Astrocyte of the cerebellum (primary cell): ENCODE measurements at regions not wholly inside any gene's neighbourhood (a gene's known extent, or its start where the extent isn't known, plus 50 kb on each side); places are given as distances from the start of the nearest gene placed in this dataset.

Experiments
- DNase-seq: peaks from one replicate; pipeline ENCODE4 v3.0.0-alpha.2; 2011; ENCODE audit warnings: low read depth
- H3K4me3 ChIP-seq: 2 replicates; pipeline ENCODE4 v1.5.1; 2011; ENCODE audit warnings: mild to moderate bottlenecking, low read depth, low read length, moderate library complexity
- CTCF ChIP-seq: IDR thresholded peaks from 2 replicates; pipeline ENCODE4 v1.5.1; 2012; ENCODE audit warnings: low read length, low read depth, moderate library complexity, mild to moderate bottlenecking; ENCODE audit errors: missing control alignments
- in situ Hi-C: cut with HindIII; loops from 2 replicates; pipeline ENCODE4 v1.10.0; 2017; ENCODE audit warnings: low sequenced_read_pairs

DNA sequence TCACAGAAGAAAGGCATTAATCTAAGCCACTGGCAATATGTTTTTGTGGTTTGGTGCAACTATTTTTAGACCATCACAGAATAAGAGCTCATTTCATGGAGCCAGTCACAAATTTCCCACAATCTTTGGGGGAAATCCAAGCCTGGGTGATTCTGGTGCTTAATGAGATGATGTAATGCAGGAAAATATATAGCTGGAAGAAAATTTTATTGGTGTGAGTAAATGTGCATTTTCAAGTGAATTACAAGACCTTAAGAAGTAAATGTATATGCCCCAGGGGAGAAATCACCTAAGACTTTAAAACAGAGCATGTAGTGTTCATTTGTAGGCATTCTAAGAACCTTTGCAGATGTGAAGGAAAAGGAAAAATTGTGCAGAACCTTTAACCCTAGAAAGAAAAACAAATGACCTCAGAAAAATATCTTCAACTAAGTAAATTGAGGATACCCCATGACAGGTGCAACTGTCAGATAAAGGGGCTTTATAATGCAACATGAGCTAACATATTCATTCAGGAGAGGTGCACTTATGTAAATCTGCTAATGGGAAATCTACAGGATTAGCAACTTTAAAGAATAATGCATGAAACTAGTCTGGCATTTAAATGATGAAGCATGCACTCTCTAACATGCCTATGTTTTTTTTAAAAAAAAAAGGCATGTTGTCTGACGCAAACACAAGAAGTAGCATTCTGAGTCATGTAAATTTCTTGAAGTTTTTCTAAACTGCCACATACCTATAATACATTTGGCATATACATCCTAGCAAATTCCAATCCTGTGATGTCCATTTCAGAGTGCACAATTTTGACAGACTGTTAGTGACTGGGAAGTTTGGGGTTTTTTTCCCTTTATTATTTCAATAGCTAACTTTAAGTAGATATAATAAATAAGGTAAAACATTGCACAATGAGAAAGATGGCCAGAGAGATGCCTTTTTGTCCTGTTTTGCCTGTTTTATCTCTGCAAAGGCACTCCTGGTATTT is 105.1 kb downstream of the MEX3B start:
- TF ChIP-seq CTCF: no peak
- in situ Hi-C loops: no loop called here

GRCh38 chr15:81939604-81940440 is 106.0 kb downstream of the MEX3B start:
- peak; percentile 49 for TF ChIP-seq CTCF
- in situ Hi-C loops: no loop called here
- DNase-seq: peak; percentile 11
- no peak overlapping the region for H3K4me3 ChIP-seq

More for the DNA sequence above, 105.1 kb downstream of the MEX3B start:
- peak; percentile 59 for DNase-seq
- no peak overlapping the region for H3K4me3 ChIP-seq

DNA sequence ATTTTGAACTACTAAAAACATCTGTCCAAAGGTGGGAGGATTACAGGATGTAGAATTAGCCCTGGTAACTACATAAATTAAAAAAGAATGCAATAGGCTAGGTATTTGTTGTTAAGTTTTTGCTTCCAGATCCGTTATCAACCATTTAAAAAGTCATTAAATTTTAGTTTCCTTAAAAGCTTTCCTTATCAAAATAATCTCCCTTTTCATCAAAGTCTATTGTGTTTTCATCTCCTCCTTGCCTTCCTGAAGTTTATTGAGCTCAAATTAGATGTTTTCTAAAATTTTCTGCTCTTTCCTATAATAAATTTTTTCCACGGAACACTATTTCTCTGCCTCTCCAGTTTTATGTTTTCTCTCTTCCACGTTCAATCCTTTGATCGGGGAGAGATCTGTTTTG is 108.6 kb downstream of the MEX3B start:
- H3K4me3 ChIP-seq: no peak overlapping the region
- in situ Hi-C loops: no loop called here
- DNase-seq: no peak
- no peak for TF ChIP-seq CTCF

- no peak for DNase-seq
- no peak overlapping the region for H3K4me3 ChIP-seq
- TF ChIP-seq CTCF: no peak
- in situ Hi-C loops: no loop called here
Measured at GRCh38 chr15:81930582-81931369, 115.0 kb downstream of the MEX3B start.

DNA sequence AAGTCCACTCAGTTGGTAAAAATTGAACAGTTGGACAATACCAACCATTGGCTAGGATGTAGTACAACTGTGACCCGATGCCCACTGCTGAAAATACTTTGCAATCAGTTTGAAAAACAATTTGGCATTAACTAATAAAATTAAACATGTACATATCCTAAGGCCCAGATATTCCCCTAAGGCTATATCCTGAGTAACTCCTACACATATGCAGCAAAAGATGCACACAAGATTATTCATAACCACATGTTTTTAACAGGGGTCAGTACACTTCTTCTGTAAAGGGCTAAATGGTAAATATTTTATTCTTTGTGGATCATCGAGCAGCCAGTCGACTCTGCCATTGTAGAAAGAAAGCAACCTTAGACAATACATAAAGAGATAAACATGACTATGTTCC is 116.3 kb downstream of the MEX3B start:
- no peak for DNase-seq
- no peak for TF ChIP-seq CTCF
- in situ Hi-C loops: no loop called here
- H3K4me3 ChIP-seq: no peak overlapping the region

- in situ Hi-C loops: no loop called here
- H3K4me3 ChIP-seq: no peak overlapping the region
- no peak for TF ChIP-seq CTCF
- no peak for DNase-seq
Measured at GRCh38 chr15:81926981-81927380, 118.8 kb downstream of the MEX3B start.
